Skin of body (tissue), 1 donor: ENCODE measurements at regions not wholly inside any gene's neighbourhood (a gene's known extent, or its start where the extent isn't known, plus 50 kb on each side); places are given as distances from the start of the nearest gene placed in this dataset.

Experiments
- DNase-seq: peaks from one replicate; lab custom pipeline; 2025; lab: John Stamatoyannopoulos, UW

DNA sequence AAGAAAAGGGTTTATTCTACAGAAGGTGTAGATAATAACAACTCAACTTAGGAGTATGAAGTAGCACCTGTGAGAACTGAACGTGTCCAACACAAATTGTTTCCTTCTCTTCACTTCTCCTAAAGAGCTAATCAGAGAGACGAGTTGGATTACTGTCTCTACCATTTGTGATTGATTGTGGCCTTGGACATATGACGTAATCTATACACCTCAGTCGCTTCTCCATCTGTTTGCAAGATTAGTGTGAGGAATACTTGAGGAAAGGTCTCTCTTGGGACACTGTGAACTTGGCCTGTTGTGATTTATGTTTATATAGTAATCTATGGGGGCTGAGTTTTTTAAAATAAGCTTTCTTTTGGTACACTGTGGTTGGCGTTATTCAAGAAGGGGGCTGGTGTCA lies 182.0 kb downstream of the ZNF330 start:
- no peak for DNase-seq

DNA sequence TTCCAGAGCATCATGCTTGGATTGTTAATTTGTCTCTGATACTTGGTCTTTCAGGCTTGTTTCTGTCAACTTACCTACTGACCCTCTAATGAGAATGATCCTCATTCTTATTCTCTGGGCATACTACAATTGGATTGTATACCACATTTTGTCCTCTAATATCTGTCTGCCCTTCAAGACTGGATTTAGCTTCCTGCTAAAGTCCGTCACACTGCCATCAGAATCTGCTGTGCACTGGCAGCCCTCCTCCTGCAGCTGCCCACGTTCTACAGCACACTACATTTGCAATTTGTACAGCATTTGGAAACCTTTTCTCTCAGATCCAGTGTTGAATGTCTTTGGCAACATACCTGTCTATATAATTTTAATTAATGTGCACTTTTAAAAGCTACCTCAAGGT lies 183.1 kb downstream of the ZNF330 start:
- DNase-seq = no peak

DNA sequence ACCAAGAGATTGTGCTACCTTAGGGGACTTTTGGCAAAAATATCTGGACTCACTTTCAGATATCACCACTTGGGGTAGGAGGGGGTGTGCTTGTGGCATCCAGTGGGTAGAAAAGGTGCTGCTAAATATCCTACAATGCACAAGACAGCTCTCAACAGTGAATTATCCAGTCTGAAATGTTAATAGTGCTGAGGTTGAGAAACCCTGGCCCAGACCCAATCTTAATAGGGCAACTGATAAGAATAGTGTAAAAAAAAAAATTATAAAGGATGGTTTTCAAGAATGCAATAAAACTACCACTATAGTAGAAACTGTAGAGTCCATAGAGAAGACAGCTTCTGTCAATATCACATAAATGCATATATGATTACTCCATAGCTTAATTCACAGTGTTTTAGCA lies 185.5 kb downstream of the ZNF330 start:
- no peak for DNase-seq

DNA sequence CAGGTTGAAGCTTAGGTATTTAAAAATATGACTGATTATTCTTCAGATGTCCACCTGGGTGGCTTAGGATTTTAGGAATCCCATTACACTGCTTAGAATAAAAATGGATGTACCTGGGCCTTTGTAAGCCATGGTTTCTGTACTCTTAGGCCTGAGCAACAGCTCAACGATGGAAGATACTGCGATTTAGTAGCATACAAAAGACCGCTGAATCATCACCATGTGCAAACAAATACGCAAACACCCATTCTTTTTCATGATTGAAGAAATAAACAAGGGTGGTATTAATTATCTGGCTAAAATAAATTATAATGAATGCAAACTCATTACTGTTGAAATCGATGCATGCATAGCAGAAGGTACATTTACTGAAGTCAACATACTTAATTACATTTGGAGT lies 188.9 kb downstream of the ZNF330 start:
- DNase-seq = no peak

DNA sequence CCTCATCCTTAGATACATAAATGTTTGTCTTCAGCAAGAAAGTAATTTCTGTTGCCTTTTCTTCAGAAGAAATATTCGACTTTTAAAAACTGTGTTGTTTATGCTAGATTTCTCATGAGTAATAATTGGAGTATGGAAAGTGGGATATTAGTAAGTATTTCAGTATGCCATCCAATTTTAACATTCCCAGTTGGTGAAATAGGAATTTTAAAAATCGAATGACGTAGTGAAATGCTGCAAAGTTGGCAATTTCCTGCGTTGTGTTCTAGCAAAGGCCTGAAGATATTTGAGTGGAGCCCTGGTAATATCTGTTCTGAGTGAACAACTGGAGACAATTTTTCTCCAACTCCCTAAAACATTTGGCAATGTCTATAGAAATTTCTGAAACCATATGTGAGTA lies 190.1 kb downstream of the ZNF330 start:
- no peak for DNase-seq

DNA sequence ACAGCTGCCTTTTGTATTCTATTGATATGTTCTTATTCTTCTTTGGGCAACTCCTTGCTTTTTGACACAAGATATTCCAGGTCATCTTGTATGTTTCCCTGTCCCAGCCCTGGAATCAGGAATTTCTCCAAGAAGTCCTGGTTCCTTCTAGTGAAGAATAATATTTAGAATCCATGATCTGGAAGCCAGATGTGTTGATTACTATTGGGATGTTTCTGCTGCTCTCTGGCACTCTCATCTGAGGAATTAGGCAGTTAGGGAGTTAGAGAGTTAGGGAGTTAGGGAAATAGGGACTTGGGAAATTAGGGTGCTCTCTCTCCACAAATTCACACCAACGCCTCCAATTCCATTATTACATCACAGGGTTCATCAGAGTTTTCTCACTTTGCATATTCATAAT lies 191.2 kb downstream of the ZNF330 start:
- peak; percentile 38 for DNase-seq

DNA sequence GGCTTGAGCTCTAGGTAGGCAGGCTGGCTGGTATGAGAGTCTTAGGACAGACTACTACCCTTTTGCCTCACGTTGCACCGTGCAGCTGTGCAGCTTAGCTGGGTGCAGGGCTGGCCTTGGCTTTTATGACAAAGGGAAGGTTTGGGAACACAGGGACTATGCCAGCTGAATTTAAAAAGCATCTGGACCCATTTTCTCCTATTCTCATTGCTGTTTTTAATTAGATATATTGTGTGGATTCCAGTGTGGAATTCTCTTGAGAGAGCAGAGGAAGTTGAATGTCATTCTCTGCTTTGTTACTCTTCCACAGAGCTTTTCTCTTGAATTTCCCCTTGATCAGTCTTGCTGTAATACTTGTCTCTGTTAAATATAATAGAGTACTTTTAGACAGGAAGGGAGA lies 192.7 kb downstream of the ZNF330 start:
- peak; percentile 24 for DNase-seq

DNA sequence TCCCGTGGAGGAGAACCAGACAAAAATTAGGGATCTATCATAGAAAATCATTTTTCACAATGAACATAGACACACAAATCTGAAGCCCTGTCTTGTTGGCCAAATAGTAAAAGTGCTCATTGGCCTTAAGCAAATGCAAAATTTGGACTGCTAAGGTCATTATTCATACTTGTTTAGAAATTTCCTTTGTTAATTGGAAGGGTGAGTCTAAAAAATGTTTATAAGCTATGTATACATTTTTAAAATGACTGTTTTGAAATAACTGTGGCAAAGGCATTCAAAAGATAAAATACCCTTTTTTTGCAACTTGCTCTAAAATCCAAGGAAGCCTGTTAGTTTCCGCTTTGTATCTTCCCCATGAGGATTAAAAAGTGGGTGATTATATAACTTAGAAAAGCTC lies 195.0 kb downstream of the ZNF330 start:
- no peak for DNase-seq

DNA sequence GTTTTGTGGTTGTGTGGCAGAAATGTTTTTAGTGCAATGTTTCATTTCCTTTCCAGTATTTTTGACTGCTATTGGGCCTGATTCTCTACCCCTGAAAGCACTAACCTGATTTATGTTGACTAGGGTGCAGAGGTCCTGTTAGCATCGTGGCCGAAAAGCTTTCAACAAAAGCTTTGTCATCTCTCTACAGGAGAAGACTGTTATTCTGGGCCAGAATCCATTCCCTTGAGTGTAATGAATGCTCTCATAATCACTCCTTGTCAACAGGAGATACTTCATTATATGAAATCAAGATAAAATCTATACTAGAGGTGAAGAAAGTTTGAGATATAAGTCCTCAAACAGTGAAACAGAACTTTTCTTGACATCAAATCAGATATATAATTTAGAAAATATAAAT lies 195.5 kb downstream of the ZNF330 start:
- DNase-seq = no peak

DNA sequence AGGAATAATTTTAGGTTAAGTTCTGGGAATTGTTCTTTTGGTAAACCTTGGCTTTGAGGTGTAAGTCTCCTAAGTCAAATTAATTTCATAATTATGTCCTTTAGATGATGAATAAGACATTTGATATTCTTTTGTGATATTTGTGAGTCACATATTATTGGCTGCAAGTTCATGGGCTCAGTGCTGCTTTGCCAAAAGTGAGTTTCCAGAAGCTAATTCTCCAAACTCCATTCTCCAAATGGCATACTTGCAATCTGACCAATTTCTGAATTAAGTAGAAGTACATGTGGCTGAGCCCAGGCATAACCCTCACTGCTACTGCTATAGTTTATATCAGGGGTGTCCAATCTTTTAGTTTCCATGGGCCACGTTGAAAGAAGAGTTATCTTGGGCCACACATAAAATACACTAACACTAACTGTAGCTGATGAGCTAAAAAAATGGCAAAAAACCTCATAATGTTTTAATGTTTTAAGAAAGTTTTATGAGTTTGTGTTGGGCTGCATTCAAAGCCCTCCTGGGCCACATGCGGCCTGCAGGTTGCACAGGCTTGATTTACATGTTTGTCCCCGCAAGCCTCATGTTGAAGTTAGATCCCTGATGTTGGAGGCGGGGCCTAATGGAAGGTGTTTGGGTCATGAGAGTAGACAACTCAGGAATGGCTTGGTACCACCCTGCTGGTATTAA lies 196.1 kb downstream of the ZNF330 start:
- no peak for DNase-seq

DNA sequence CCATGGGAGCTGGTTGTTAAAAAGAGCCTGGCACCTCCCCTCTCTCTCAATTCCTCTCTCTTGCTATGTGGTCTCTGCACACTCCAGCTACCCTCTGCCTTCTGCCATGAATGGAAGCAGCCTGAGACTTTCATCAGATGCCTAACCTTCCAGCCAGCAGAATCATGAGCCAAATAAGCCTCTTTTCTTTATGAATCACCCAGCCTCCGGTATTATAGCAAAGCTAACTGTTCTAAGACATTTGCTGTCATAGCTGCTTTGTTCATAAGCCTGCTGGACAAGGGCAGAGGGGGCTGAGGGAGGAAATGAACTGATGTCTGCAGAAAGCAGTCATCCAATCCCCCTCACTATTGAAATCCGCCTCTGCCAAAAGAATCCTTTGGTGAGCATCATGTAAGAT lies 196.7 kb downstream of the ZNF330 start:
- DNase-seq = no peak

DNA sequence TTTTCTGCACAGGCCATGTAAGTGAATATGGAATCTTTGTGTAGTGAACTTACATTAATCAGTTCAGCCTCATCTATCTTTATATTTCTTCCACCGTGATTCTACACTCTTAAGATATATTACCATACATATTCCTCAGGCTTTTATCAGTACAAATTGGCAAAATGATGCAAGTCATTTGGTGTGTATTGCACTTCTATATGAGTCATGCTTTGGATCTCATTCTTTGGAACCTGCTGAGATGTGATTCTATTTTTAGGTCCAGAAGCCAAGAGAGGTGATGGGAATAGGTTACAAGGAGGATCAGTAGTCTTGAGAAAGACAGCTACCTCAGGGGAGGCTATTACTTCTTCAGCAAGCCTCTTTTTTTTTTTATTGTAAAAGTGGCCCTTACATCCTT lies 204.4 kb downstream of the ZNF330 start:
- no peak for DNase-seq

DNA sequence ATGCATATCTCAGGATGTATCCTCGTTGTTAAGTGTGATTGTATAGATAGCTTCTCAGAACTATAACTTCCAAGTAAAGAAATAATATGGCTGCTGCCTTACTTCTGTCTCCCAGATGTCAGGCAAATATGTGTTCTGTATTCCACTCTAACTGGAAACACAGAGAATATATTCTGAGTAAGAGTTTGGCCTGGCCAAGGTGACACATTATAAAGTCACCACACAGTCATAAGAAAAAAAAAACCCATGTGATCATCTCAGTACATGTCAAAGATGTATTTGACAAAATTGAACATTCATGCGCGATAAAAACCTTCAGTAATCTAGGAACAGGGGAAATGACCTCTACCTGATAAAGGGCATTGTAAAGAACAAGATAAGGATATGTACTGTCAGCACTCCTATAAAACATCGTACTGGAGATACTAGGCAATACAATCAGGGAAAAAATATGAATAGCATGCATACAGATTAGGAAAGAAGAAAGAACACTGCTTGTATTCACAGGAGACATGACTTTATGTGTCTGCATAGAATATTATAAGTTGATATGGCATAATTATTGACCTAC lies 207.1 kb downstream of the ZNF330 start:
- no peak for DNase-seq

DNA sequence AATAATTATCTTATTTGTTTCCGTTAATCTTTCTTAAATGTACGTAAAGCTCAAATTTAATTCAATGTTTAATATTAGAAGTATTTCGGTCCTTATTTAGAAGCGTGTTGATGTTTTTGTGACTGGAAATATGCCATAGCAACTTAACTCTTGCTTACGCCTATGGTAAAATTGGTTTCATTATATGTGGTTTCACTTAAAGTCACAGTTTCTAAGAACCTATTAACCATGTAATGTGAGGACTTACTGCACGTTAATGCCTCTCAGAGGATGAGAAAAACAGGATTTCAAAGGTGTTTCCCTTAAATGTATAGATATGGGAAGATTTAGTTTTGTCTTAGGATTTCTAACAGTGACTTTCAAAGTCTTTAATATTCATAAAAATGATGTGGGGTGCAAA lies 206.4 kb upstream of the IL15 start:
- DNase-seq = no peak

DNA sequence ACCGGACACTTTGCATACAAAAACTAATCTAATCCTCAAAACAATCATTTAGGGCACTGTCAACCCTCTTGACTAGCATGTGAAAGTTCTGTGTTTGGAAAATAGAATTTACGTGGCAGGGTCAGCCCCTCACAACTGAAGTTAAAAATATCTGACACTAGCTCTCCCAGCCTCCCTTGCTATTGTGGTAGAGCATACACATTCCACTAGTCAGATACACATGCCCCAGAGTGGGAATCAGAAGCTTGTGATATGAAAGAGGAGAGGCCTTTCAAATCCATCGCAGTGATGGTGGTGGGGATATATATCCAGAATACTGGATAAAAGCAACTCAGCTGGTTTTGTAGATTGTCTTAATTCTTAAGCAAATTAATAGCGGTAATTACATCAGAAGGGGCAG lies 205.7 kb upstream of the IL15 start:
- DNase-seq = no peak

DNA sequence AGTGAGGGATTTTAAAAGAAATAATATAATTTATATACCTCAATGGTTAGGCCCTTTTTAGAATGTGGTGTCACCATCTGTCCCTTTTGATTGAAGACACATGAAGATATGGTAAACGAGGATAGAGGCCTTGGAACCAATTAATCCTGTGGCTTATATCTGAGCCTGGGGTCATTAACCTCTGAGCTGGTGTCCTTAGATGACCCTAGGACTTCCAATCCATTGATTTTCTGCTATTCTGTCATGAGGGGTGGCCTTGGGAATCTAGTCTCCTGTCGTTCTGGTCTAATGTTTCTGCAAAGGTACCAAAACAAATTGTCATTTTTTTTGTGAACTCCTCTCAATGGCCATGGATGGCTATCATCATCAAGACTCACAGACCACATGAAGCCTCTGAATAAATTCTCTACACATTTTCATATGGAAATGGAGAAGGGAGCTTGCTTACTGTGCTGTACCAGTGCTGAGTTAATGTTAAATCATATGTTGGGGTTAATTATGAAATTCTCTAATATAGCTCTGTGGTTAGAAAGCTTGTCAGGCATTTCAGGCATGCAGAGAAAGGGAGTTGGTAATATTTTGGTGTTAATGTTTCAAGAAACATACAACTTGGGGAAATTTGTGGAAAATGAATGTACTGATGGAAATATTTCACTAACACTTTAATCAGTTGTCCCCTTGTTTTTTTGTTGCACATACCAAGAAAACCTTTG lies 204.2 kb upstream of the IL15 start:
- DNase-seq = no peak

DNA sequence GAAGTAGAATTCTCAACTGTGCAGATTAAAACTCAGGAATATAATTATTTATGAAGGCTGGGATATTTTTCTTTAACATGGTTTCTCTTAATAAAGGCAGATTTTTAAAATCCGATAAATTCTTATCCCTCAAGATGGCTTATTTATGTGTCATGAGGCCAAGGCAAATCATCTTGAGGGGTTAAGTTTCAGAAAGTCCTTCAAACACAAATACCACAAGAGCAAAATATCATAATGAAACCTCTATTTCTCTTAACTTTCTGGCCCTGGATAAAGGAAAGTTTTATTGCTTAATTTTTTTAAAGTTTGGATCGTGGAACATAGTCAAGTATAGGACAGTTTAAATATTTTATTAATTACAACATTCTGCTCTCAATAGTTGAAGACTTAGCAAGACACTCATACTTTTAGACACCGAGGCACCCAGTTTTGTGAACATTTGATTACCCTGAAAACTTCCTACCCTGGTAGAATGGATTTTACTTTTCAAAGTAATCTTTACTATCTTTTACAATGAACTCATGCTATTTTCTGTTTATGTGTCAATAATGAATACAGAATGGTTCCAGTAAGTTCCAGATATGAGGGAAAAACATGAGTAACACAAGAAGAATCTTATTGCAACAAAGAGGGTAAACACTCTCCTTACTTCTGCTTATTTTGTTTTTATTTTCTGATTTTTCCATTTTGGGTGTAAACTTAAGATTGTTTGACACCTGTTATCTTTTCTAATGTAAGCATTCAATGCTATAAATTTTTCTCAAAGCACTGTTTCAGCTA lies 200.7 kb upstream of the IL15 start:
- DNase-seq = no peak

DNA sequence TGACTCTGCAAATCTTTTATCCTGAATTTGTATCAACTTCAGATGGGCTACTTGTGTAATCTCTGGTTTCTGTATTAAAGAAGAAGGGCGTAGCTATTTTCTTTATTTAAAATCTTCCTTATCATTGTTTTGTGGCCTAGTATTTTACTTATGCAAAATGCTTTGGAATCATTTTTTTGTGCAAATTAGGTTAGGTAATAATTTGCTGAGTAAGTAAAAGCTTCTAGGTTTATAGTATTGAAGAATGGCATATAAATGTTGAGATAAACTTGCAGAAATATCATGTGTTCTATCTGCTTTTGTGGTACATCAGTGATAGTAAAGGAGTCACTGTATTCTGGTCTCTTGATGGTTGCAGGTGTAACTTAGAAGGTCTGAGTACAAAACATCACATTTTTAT lies 197.2 kb upstream of the IL15 start:
- no peak for DNase-seq

DNA sequence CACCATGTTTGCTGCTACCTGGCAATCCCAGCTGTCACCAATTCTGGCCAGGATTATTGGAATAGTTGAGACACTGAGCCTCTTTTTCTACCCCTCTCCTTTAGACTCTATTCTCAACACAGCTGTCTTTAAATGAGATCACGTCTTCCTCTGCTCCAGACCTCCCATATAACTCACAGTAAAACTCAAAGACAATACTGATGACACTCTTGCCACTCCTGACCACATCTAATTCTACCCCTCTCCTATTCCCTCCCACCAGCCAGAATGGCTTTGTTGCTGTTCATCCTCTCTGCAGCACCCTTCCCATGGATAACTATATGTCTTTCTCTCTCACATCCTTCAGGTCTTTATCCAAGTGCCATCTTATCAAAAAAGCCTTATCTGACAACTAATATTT lies 188.6 kb upstream of the IL15 start:
- no peak for DNase-seq

DNA sequence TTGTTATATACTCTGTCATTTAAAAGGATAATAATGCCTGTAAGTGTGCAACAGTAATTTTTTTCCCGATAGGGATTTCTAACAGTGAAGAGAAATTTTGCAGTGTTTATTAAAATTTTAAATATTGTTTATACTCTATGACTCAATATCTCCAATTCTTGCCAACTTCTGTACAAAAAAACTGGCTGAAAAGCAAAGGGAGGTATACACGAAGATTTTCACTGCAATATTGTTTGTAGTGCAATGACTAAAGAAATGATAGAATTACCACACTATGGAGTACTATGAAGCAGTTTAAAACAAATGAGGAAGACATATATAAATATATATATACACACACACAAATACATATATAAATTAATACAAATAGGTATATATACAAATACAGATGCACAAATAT lies 187.9 kb upstream of the IL15 start:
- no peak for DNase-seq

DNA sequence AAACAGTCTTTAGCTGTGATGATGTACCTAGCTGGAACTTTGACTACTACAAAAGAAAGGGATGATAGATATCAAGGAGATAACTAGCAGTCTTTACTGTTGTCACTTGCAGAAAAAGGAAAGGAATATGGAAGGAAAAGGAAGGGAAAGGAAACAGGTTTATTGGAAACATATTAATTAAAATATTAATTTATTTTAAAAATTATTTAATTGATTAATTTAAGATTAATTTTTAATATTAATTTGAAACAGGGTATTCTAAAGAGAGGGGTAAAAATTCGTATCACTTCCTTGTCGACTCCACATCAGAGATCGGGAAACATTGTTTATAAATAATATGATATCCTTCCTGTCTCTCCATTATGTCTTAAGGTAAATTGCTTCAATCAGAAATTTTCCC lies 186.5 kb upstream of the IL15 start:
- no peak for DNase-seq

DNA sequence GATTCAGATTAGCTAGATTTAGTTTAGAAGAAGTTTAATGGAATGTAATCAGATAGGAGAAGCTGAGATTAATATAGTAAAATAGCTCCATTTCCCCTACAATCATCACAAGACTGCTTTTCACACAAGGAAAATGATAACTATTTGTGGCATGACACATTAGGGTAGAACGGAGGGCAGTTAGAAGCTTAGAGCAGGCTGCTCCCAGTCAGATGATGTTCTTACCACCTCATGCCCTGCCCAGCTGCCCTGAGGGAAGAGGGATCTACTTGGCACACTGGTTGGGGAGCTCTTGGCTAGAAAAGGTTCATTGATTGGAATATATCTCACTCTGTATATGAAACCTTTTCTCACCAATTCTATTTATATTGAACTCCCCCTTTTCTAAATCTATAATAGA lies 180.7 kb upstream of the IL15 start:
- DNase-seq = no peak
